ENCODE measurements at regions not wholly inside any gene's neighbourhood (a gene's known extent, or its start where the extent isn't known, plus 50 kb on each side); places are given as distances from the start of the nearest gene placed in this dataset.

GRCh38 chr12:58500399-58500798, 419.9 kb downstream of the LRIG3 start:
- FAIRE-seq: no peak

DNA sequence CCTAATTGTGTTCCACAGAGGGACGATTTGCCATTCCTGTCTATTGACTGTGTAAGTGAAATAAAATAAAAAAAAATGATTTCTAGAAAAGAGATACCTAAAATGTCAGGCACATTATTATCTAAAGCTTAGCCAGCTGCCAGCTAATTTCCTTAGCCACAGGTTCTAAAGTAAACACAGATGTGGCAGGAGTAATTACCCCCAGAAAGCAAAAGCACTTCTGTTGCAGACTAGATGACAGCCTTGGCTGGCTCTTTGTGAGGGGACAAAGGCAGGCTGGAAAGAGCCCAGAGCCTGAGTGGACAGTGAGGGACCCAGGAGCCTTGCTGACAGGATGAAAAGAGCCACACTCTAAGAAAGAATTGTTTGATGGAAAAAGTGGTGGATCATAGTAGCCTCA, 418.1 kb downstream of the LRIG3 start:
- FAIRE-seq: no peak

DNA sequence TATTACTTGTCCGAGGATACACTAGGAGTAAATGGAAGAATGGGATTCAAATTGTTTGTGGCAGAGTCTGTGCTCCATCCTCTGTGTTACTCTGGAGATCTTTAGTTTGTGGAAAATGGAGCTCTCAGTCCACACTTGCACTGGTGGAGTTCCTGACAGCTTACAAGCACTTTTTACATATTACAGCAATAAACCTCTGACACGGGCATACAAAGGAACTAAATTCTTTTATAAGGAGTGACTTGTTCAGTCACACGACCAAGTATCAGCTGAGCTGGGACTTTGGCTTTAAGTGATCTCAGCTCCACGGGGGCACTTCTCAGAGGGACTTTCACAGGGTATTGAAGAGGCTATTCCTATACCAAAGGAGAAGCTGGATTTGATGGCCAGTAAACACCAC, 417.5 kb downstream of the LRIG3 start:
- FAIRE-seq: no peak

DNA sequence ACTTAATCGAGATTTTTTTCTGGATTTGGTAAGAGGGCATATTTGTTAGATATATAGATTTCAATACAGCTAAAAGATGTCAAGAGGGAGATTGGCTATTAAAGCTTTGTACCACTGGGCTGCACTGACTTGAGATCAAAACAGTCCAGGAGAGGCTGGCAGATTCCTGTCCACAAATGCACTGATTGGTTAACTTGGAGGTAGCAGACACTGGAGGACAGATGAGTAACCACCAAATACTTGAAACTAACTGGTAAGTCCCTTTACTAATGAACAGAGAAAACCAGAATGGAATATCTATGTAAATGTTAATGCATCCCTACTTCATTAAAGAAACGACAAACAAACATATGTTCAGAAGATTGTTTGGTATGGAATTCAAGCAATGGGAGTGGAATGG, 416.6 kb downstream of the LRIG3 start:
- no peak for FAIRE-seq

- FAIRE-seq: no peak
Measured at GRCh38 chr12:58504143-58504938, 416.0 kb downstream of the LRIG3 start.

DNA sequence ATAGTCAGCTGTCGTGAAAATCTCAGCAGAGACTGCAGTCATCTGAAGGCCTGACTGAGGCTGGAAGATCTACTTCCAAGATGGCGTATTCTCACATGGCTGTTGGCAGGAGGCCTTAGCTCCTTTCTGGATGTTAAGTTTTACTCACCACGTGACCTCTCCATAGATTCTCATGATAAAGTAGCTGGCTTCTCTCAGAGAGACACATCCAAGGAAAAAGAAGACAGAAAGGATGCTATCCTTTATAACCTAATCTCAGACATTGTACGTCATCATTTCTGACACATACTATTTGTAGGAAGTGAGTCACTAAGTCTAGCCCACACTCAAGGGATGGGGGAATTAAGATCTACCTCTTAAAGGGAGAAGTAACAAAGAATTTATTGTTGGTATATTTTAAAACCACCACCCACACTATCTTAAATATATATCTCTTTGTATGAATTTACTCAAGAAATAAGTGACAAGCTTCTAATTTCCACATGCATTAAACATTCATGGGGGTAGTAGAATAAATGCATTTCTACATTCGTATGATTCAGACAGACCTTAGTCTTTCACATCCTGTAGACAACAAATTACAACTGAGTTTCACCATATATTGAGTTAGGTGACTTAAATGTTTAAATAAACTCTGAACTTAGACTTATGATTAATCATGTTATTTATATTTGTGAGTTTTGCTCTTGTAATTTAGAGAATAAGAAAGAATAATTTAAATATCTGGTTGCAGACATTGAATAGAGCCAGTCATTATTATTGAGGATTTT, 411.0 kb downstream of the LRIG3 start:
- no peak for FAIRE-seq

GRCh38 chr12:58513301-58513834, 406.9 kb downstream of the LRIG3 start:
- FAIRE-seq: no peak

- no peak for FAIRE-seq
Measured at GRCh38 chr12:58513852-58514251, 406.5 kb downstream of the LRIG3 start.

GRCh38 chr12:58519839-58520238, 400.5 kb downstream of the LRIG3 start:
- FAIRE-seq: no peak

- no peak for FAIRE-seq
Measured at GRCh38 chr12:58521152-58521551, 399.2 kb downstream of the LRIG3 start.

- FAIRE-seq: no peak
Measured at GRCh38 chr12:58521796-58522195, 398.5 kb downstream of the LRIG3 start.

DNA sequence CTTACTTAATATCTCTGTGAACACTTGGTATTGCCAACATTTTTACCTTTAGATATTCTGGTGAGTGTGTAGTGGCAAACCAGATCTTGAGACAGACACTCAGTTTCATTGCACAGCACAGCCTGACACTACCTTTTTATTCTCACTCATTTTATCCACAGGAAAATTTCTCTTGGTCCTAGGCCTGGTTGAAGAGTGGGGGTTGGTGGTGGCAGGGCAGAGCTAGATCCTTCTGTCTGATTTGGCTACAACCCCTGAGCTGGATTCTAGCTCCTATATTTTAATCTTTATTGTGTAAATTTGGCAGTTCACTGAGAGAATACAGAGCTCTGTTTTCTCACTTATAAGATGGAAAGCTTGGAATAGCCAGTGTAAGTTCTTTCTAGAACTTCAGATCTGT, 396.9 kb downstream of the LRIG3 start:
- FAIRE-seq: no peak

DNA sequence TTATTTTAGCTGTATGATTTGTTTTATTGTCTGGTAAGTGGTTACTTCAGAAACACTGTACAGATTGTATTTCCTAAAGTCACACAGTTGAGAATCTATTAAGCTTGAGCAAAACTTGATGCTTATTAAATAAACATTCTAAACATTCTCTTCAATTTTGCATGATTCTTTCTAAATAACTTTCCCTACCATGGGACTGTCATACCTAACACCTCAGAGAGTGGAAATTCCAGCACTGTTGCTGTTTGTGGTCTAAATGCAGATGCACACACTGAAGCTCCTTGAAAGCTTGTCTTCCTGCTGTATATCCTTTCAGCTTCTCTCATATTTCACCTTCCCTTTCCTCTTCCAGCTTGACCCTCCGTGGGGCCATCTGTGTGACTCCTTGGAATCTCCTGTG, 392.0 kb downstream of the LRIG3 start:
- no peak for FAIRE-seq

DNA sequence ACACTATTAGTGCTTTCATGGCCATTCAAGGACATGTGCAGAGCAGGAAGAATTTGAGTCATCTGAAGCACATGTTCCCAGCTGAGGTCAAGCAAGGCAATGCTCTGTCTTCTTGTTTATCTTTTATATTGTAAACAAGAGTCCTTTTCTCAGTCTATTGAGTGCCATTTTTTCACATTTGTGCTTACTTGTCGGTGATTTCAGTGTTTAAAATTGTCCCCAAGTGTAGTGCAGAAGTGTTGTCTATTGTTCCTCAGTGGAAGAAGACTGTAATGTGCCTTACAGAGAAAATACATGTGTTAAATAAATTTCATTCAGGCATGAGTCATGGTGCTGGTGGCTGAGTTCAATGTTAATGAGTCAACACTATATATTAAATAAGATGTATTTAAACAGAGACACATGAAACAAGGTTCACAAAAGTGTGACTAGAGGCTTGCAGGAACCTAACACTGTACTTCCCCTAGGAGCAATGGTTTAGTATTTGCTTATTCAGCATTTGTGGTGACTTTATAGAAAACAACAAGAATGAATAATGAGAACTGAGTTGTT, 391.1 kb downstream of the LRIG3 start:
- FAIRE-seq: no peak

GRCh38 chr12:58529897-58530741, 390.2 kb downstream of the LRIG3 start:
- FAIRE-seq: no peak

DNA sequence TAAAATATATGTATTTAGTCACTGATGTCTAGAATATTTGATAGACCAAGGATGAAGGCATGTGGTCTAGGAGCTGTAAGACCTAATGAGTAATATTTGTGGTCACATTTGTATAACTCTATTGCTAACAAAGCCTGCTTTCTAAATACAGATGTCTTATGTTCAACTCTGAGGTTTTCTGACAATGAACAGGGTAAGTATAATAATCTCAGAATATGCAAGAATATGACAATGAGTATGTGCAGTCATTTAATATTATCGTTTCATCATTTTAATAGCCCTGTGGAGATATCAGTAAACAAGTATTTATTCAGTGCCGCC, 389.6 kb downstream of the LRIG3 start:
- no peak for FAIRE-seq

DNA sequence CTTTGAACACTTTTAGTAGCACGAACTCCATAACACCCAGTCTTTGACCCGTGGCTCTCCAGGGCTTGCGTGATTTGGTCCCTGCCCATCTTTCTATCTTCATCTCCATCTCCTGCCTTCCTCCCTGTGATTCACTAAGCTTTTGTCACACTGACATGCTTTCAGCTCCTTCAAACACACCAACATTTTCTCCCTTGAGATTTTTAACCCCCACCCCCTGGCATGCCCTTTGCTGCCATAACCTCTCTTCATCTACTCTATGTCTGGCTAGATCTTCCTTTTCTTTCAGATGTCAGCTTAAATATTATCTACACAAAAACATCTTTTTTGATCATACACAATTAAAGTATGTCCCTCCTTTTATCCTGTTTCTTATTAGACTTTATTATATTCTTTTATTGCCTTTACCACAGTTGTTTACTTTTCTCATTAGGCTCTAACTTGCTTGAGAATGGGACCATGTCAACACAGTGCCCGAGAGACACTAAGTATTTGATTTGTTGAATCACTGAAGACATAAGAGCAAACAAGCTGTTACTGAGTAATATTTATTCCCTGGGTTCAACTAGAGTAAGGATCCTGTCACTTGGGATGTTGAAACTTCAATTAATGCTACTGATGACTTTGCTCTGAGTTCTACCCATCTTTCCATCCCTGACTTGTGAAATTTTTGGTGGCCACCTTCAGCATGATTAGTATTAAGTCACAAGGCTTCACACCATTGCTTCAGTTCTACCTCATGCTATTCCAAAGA, 387.3 kb downstream of the LRIG3 start:
- FAIRE-seq: no peak

DNA sequence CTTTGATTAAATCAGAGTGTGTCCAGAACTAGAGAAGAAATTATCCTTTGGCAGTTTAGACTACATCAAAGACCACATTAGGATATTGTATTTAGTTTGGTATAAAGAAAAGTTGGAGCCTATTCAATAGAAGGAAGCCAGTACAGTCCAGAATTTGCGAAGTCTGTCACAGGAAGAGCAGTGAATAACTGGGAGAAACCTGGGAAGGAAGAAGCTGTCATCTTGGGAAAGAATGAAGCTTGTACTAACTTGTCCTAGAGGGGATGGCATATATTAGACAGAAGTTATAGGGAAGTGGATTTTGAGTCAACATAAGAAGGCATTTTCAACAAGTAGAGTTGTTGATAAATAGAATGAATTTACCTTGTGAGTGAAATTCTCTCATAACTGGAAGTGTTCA, 386.7 kb downstream of the LRIG3 start:
- no peak for FAIRE-seq

DNA sequence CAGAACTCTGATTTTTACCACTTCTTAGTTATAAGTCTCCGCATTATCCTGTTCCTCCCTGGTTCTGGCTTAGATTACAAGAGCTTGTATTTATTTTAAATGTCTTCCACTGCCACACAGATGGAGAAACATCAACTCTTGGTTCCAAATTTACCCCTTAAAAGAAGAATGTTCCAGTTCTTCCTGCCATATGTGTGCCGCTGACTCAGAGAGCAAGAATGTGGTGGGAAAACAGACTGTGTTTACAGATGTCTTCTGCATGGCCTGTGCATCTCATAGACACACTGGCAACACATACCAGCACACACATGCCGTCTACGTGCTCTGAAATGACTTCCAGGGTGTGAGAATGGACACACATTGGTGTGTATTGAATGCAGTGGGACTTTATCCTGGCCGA, 383.0 kb downstream of the LRIG3 start:
- FAIRE-seq: no peak

DNA sequence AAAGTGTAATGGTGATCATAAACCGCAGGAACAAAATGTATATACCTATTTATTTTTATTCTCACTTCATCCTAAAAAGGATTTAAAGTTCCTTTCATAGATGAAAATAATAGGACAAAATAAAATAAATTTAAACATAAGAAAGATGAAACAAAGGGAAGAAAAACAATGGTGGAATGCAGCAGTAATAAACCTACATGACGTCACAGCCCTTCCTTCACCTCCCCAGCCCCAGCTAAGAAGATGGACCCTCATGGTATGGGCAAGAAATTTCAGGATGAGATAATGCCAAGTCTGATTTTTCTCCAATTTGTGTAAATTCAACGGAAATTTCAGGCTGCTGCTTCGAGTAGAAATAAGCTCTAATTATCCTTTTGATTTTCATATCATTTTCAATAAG, 381.0 kb downstream of the LRIG3 start:
- FAIRE-seq: no peak

- FAIRE-seq: no peak
Measured at GRCh38 chr12:58540480-58541299, 379.6 kb downstream of the LRIG3 start.
